ENCODE measurements at regions not wholly inside any gene's neighbourhood (a gene's known extent, or its start where the extent isn't known, plus 50 kb on each side); places are given as distances from the start of the nearest gene placed in this dataset.

- TF ChIP-seq CTCF (IDR thresholded peaks at IDR 0.05): no peak
- no peak for TF ChIP-seq POLR2A (IDR thresholded peaks at IDR 0.05)
- TF ChIP-seq EP300 (IDR thresholded peaks at IDR 0.05): no peak
These were observed 86.7 kb upstream of the NEDD9 start for GRCh38 chr6:11318835-11319813.
